ENCODE measurements at regions not wholly inside any gene's neighbourhood (a gene's known extent, or its start where the extent isn't known, plus 50 kb on each side); places are given as distances from the start of the nearest gene placed in this dataset.
"Not testable (repeated sequence)": the region's sequence is repeated elsewhere in the genome, so short reads cannot be mapped to it uniquely, and the experiment has no call there.

- DNase-seq (ENCODE audit: low spot score) = peak; percentile 52
- H3K4me1 ChIP-seq = peaks cover 5% of the 10 kb centered on the region
- no peaks in the 10 kb centered on the region for H3K9me3 ChIP-seq (ENCODE audit: low read depth)
- peaks cover 2% of the 10 kb centered on the region for H3K9me3 Mint-ChIP-seq
- TF ChIP-seq EZH2 (IDR thresholded peaks at IDR 0.05) (no peak), CTCF (IDR thresholded peaks at IDR 0.05) (no peak), EZH2phosphoT487 (IDR thresholded peaks at IDR 0.05) (no peak)
- no peak overlapping the region for H3K27ac ChIP-seq
- no peak overlapping the region for H3K4me3 Mint-ChIP-seq
- no peaks in the 10 kb centered on the region for H3K36me3 ChIP-seq
- H3K4me3 ChIP-seq = no peak overlapping the region
- no peak overlapping the region for H2AFZ ChIP-seq (replicated peaks)
- H3F3A ChIP-seq (ENCODE audit: low read depth) = peaks cover 3% of the 10 kb centered on the region
- no peaks in the 10 kb centered on the region for H3K36me3 Mint-ChIP-seq
- peaks cover 5% of the 10 kb centered on the region for H3K27me3 Mint-ChIP-seq (ENCODE audit: insufficient read depth, low read depth)
- H3K4me1 Mint-ChIP-seq = no peaks in the 10 kb centered on the region
- H3K79me2 ChIP-seq (ENCODE audit: low read depth) = no peaks in the 10 kb centered on the region
- H3K4me2 ChIP-seq = no peak overlapping the region
- H4K20me1 ChIP-seq (ENCODE audit: low read depth) = no peaks in the 10 kb centered on the region
- H3K27ac Mint-ChIP-seq = no peak overlapping the region
- H3K27me3 ChIP-seq = no peaks in the 10 kb centered on the region
- H3K9ac ChIP-seq = no peak overlapping the region
Observed at GRCh38 chrX:35562395-35562794, 235.7 kb upstream of the MAGEB16 start.

GRCh38 chrX:35590210-35590609 lies 207.9 kb upstream of the MAGEB16 start:
- Mint-ChIP-seq H3K9me3 (peaks cover 2% of the 10 kb centered on the region), H3K27me3 (ENCODE audit: insufficient read depth, low read depth) (no peaks in the 10 kb centered on the region), H3K27ac (no peak overlapping the region), H3K36me3 (no peaks in the 10 kb centered on the region), H3K4me1 (no peaks in the 10 kb centered on the region), H3K4me3 (no peak overlapping the region)
- Histone ChIP-seq H3K4me1 (no peaks in the 10 kb centered on the region), H3K9me3 (ENCODE audit: low read depth) (peaks cover 11% of the 10 kb centered on the region), H3K4me3 (no peak overlapping the region), H3K9ac (no peak overlapping the region), H3K4me2 (no peak overlapping the region), H3K79me2 (ENCODE audit: low read depth) (no peaks in the 10 kb centered on the region), H2AFZ (replicated peaks) (no peak overlapping the region), H3F3A (ENCODE audit: low read depth) (no peaks in the 10 kb centered on the region), H3K27ac (no peak overlapping the region), H4K20me1 (ENCODE audit: low read depth) (no peaks in the 10 kb centered on the region), H3K36me3 (no peaks in the 10 kb centered on the region), H3K27me3 (no peaks in the 10 kb centered on the region)
- no peak for TF ChIP-seq EZH2phosphoT487 (IDR thresholded peaks at IDR 0.05)
- TF ChIP-seq CTCF (IDR thresholded peaks at IDR 0.05) = no peak
- no peak for TF ChIP-seq EZH2 (IDR thresholded peaks at IDR 0.05)
- no peak for DNase-seq (ENCODE audit: low spot score)

GRCh38 chrX:35611562-35611961 lies 186.6 kb upstream of the MAGEB16 start:
- H3K9me3 Mint-ChIP-seq = peaks cover 23% of the 10 kb centered on the region
- H3K4me1 Mint-ChIP-seq; H3K36me3 ChIP-seq; H3K4me3 Mint-ChIP-seq; H2AFZ ChIP-seq (replicated peaks); H3K4me3 ChIP-seq; H3K36me3 Mint-ChIP-seq; H3K9me3 ChIP-seq (ENCODE audit: low read depth); H3K27me3 Mint-ChIP-seq (ENCODE audit: insufficient read depth, low read depth); H3K27me3 ChIP-seq; H4K20me1 ChIP-seq (ENCODE audit: low read depth); H3K4me1 ChIP-seq; H3K27ac ChIP-seq; H3K79me2 ChIP-seq (ENCODE audit: low read depth); H3K27ac Mint-ChIP-seq; H3K9ac ChIP-seq; H3F3A ChIP-seq (ENCODE audit: low read depth); H3K4me2 ChIP-seq; DNase-seq (ENCODE audit: low spot score): not testable (repeated sequence)

- H3K9me3 ChIP-seq (ENCODE audit: low read depth) = no peaks in the 10 kb centered on the region
- H3K4me2 ChIP-seq = no peak overlapping the region
- Mint-ChIP-seq H3K9me3 (peaks cover 11% of the 10 kb centered on the region), H3K27me3 (ENCODE audit: insufficient read depth, low read depth) (no peaks in the 10 kb centered on the region), H3K27ac (no peak overlapping the region), H3K36me3 (no peaks in the 10 kb centered on the region), H3K4me1 (no peaks in the 10 kb centered on the region), H3K4me3 (no peak overlapping the region)
- H3K27me3 ChIP-seq = no peaks in the 10 kb centered on the region
- no peaks in the 10 kb centered on the region for H3F3A ChIP-seq (ENCODE audit: low read depth)
- H3K4me1 ChIP-seq = no peaks in the 10 kb centered on the region
- no peak overlapping the region for H2AFZ ChIP-seq (replicated peaks)
- no peaks in the 10 kb centered on the region for H3K79me2 ChIP-seq (ENCODE audit: low read depth)
- TF ChIP-seq EZH2phosphoT487 (IDR thresholded peaks at IDR 0.05) (no peak), EZH2 (IDR thresholded peaks at IDR 0.05) (no peak), CTCF (IDR thresholded peaks at IDR 0.05) (no peak)
- no peaks in the 10 kb centered on the region for H4K20me1 ChIP-seq (ENCODE audit: low read depth)
- H3K36me3 ChIP-seq = no peaks in the 10 kb centered on the region
- no peak for DNase-seq (ENCODE audit: low spot score)
- H3K4me3 ChIP-seq = no peak overlapping the region
- H3K9ac ChIP-seq = no peak overlapping the region
- H3K27ac ChIP-seq = no peak overlapping the region
Observed at GRCh38 chrX:35617836-35618235, 180.3 kb upstream of the MAGEB16 start.
